G401 (cell line): ENCODE measurements at regions not wholly inside any gene's neighbourhood (a gene's known extent, or its start where the extent isn't known, plus 50 kb on each side); places are given as distances from the start of the nearest gene placed in this dataset.
"Not testable (repeated sequence)": the region's sequence is repeated elsewhere in the genome, so short reads cannot be mapped to it uniquely, and the experiment has no call there.

Source experiments
- DNase-seq: peaks from one replicate; pipeline ENCODE4 v3.0.0-alpha.2; 2015; ENCODE audit warnings: low spot score
- in situ Hi-C: cut with HindIII; loops from 2 replicates; pipeline ENCODE4 v1.10.0; 2016; ENCODE audit warnings: low sequenced_read_pairs, mixed read lengths

GRCh38 chr5:176132471-176133288 lies 105.5 kb upstream of the SIMC1 start:
- in situ Hi-C loops = no loop called here
- DNase-seq = no peak

DNA sequence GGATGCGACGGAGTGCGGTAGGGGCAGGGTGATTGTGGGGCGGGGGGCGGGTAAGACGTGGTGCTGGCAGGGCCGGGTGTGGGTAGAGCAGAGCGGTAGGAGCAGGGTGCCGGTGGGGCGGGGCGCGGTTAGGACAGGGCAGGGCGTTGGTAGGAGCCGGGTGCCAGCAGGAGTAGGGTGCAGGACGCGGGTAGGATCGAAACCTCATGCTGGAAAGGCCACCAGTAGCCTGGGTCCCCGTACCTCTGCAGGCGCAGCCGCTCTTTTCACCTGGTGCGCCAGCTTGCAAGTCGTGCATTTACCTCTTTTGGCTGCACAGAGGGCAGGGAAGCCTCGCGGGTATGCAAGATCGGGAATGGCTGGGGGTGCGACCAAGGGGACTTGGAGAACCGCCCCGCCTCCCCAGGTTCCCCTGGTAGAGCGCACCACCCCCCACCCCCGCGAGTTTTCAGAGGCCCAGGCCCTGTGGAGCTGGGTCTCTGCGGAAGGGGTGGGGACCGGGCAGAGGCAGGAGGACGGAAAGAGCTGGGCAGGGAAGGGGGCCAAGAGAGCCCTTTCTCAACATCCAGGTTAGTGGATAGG lies 104.8 kb upstream of the SIMC1 start:
- in situ Hi-C loops = no loop called here
- DNase-seq = no peak

DNA sequence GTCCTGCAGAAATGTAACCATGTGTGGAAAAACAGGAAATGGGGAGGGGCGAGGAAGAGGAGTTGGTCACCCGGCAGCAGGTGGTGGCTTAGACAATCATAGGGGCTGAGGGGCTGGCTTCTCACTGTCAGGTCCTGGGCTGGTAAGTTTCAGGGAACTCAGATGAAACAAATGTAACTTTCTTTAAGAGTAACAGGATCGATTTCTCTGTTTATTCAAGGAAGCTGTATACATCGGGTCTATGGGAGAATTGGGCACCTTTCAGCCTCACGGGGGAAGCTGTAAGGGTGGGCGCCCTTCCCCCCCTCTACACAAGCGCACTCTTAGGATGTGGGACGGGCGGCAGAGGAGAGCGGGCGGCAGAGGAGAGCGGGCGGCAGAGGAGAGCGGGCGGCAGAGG lies 104.3 kb upstream of the SIMC1 start:
- in situ Hi-C loops = no loop called here
- no peak for DNase-seq

DNA sequence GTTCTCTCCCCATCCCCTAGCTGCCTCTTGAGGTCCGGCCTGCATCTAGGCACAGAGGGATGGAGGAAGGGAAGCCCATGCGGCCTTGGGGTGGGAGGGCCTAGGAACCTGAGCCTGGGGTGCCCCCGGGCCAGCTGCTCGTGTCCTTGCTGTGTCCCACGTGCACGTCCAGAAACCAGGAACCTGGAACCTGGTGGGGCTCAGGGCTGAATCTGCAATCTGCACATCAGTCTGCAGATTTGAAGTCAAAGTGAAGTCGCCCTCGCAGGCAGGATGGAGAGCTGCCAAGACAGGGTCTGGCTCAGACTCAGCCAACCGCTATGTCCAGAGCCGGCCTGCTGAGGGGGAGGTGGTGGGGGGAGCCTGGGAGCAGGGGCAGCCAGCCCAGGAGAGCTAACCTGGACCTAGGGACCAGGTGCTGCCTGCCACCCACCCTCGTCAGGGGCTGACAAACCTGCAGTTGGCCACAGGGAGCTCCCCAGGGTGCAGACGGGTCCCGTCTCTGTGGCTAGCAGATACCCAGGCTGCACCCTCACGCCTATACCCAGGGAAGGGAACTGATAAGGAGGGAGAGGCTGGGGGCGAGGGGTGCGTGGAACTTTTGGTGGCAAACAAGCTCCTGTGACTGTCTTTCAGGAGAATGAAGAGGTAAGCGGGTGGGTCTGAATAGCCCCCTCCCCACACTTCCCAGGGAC lies 103.5 kb upstream of the SIMC1 start:
- in situ Hi-C loops = no loop called here
- no peak for DNase-seq

- in situ Hi-C loops, DNase-seq: not testable (repeated sequence)
Measured at GRCh38 chr5:176140138-176140537, 98.1 kb upstream of the SIMC1 start.

GRCh38 chr5:176144508-176144907 lies 93.7 kb upstream of the SIMC1 start:
- peak; percentile 88 for DNase-seq
- in situ Hi-C loops = no loop called here

DNA sequence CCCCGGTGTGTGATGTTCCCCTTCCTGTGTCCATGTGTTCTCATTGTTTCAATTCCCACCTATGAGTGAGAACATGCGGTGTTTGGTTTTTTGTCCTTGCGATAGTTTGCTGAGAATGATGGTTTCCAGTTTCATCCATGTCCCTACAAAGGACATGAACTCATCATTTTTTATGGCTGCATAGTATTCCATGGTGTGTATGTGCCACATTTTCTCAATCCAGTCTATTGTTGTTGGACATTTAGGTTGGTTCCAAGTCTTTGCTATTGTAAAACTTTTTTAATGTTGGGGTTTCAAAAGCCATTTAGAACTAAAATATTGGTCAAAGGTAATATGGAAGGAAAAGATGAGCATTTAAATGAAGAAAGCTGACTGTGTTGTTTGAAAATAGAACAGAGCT lies 88.3 kb upstream of the SIMC1 start:
- in situ Hi-C loops, DNase-seq: not testable (repeated sequence)

GRCh38 chr5:176151281-176151680 lies 86.9 kb upstream of the SIMC1 start:
- in situ Hi-C loops = no loop called here
- DNase-seq = no peak

- in situ Hi-C loops = no loop called here
- no peak for DNase-seq
Measured at GRCh38 chr5:176152191-176152929, 85.9 kb upstream of the SIMC1 start.

GRCh38 chr5:176152930-176153311 lies 85.3 kb upstream of the SIMC1 start:
- in situ Hi-C loops = no loop called here
- DNase-seq = no peak

GRCh38 chr5:176153741-176154140 lies 84.5 kb upstream of the SIMC1 start:
- no peak for DNase-seq
- in situ Hi-C loops = no loop called here

GRCh38 chr5:176154821-176155220 lies 83.4 kb upstream of the SIMC1 start:
- DNase-seq = no peak
- in situ Hi-C loops = no loop called here

DNA sequence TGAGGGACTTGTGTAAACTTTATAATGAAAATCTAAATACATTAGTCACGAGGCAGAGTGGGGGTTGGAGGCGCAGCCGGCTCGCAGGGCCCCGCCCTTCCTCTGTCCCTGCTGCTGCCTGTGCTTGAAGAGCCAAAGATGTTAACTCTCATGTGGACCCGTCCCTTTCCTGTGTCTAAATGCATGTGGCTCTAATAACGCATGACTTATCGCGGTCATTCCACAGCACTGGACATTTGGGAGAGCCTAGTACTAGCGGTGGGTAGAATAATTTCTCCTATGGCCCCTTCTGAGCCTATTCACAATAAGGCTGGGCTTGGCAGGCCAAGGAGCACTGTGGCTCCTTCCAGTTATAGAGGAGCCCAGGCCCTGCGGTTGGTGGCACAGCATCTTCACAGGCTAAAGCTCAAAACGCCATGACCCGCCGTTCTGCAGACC lies 82.3 kb upstream of the SIMC1 start:
- in situ Hi-C loops = no loop called here
- DNase-seq = no peak

DNA sequence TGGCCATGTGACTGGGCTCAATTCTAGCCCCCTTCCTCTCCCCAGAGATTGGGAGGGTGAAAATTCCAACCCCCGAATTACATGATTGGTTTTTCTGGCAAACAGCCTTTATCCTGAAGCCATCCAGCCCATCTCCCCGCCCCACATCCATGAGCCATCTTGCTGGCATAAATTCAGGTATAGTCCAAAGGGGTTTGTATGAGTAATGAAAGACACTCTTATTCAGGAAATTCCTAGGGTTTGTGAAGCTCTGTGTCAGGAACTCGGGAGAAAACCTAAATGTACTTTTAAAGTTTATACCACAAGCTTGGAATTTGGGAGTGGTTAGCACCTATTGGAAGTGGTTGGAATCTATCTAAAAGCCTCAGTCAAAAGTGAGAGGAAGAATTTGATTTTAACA lies 80.6 kb upstream of the SIMC1 start:
- DNase-seq = no peak
- in situ Hi-C loops = no loop called here

DNA sequence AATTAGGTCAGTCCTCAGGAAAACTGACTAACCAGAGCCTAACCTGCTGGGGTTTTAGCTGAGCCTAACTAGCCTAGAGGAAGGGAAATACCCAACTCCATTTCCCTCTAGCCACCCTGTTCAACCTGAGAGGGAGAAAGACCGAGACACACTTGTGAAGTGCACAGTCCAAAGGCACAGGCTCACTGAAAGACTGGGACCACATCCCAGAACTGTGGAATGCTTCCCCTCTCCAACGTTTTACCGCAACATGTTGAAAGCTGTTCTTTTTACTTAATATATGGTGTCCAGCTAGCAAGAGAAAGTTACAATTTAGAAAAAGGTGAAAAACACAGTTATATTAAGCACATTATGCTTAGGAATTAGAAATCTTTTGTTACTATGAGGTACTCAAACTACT lies 76.8 kb upstream of the SIMC1 start:
- no peak for DNase-seq
- in situ Hi-C loops = no loop called here

DNA sequence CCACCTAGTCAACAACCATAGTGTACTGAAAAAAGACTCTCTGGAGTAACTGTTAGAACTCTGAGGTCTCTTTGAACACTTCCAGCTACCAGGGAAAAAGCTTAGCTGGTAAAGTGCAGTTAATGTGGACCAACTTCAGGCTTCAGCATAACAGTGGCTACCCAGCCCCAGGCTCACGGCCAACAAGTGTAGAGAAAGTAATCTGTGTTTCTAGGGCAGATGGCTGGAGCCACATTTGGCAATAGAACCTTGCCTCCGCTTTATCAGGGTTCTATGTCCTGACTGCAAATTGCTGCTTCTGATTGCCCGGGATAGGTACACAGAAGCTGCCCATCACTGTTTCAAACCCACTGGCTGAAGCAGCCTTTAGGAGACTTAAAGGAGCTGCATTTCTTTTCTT lies 76.0 kb upstream of the SIMC1 start:
- in situ Hi-C loops = no loop called here

DNA sequence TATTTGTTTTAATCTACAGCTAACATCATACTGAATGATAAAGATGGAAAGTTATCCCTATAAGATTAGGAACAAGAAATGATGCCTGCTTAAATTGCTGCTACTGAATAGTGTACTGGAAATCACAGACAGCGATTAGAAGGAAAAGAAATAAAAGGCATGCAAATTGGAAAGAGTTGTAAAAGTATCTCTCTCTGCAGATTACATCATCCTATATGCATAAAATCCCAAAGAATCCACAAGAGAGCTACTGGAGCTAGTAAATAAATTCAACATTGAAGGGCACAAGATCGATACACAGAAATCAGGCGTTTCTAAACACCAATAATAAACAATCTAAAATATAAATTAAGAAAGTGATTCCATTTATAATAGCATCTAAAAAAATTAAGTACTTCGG lies 75.3 kb upstream of the SIMC1 start:
- DNase-seq = no peak
- in situ Hi-C loops = no loop called here

More for the DNA sequence above, 76.0 kb upstream of the SIMC1 start:
- DNase-seq = peak; percentile 93

DNA sequence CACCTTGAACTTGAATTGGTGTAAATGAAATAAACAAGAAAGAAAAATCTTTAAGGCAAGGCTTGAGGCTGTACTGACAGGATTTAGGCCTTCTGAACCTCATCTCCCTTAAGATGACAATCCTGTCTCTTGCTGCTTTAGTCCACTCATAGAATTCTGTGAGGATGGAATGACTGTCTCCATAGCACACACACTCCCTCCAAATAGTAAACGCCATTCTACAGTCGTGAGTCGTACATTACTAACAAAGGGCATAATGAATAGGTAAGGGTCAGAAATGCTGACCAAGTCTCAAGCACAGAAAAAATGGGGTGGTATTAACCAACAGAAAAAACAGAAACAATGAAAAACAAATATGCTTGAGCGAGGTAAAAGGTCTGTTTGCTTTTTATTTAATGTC lies 71.8 kb upstream of the SIMC1 start:
- no peak for DNase-seq
- in situ Hi-C loops = no loop called here

DNA sequence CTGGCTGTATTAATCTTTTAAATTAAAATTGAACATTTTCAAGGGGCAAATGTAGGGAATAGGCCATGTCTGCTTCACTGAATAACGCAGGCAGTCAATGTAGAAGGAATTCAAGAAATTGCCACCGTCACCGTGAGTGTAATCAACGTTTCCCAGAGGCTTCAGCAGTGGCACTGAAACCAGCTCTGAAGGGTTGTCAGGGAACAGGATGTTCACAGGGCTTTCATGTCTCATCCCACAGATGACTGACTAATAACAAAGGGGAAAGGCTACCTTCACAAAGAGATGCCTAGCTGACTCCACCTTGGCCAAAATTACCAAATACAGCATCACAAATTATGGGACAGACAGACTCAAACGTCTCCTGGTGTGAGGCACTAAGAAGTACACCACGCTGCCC lies 70.4 kb upstream of the SIMC1 start:
- in situ Hi-C loops = no loop called here
- DNase-seq = no peak
